T-cell (primary cell): ENCODE measurements at regions not wholly inside any gene's neighbourhood (a gene's known extent, or its start where the extent isn't known, plus 50 kb on each side); places are given as distances from the start of the nearest gene placed in this dataset.

Experiments used
- ATAC-seq, 4 experiments: fragments of 200-7000 bp in 3 of 4; fragments of 150-1000 bp in 1 of 4; cut with Tn5 transposase; replicated peaks in 1 of 4; 1 replicate in 3 of 4; 2 replicates in 1 of 4; pipeline ENCODE4 v1.10.0; 2021; ENCODE audit warnings: moderate library complexity in 3 of 4, mild to moderate bottlenecking in 2 of 4, moderate number of reproducible peaks in 1 of 4
- CTCF ChIA-PET, 2 donors: fragments of 300-600 bp; sonication (Branson Sonifier 250); formaldehyde crosslinking; loops; one replicate each; lab custom pipeline; 2022; ENCODE audit warnings: antibody characterized with exemption in 2 of 2; lab: Charles Lee
- POLR2A ChIA-PET, 2 donors: fragments of 300-600 bp; sonication (Branson Sonifier 250); formaldehyde crosslinking; loops; one replicate each; lab custom pipeline; 2022; ENCODE audit warnings: antibody characterized with exemption in 2 of 2; lab: Charles Lee
- DNase-seq, 35 experiments: peaks; one replicate each; pipeline versions ENCODE4 v3.0.0 to v3.0.0-alpha.2; 2013 to 2023
- H3K27ac ChIP-seq: one replicate; pipeline ENCODE4 v1.5.1; 2013; ENCODE audit warnings: low read length
- H3K27me3 ChIP-seq, 2 experiments: replicated peaks in 1 of 2; 1 replicate in 1 of 2; 2 replicates in 1 of 2; pipeline versions ENCODE4 v1.6.1 to v1.7.0; 2013; ENCODE audit warnings: low read length in 1 of 2, mixed read lengths in 1 of 2; ENCODE audit not compliant: control insufficient read depth in 2 of 2, insufficient read depth in 2 of 2; ENCODE audit errors: extremely low read depth in 1 of 2
- H3K36me3 ChIP-seq, 2 donors: 1 replicate in 1 of 2; 2 replicates in 1 of 2; pipeline versions ENCODE4 v1.6.1 to v1.7.0; 2013; ENCODE audit warnings: low read length in 1 of 2; ENCODE audit not compliant: control insufficient read depth in 2 of 2, insufficient read depth in 1 of 2; ENCODE audit errors: extremely low read depth in 1 of 2
- H3K4me1 ChIP-seq, 2 experiments: 1 replicate in 1 of 2; 2 replicates in 1 of 2; pipeline versions ENCODE4 v1.6.1 to v1.7.0; 2013; ENCODE audit warnings: low read length in 2 of 2, mixed read lengths in 1 of 2; ENCODE audit not compliant: insufficient read depth in 2 of 2, control insufficient read depth in 1 of 2; ENCODE audit errors: extremely low read depth in 1 of 2
- H3K4me3 ChIP-seq, 2 donors: 1 replicate in 1 of 2; 2 replicates in 1 of 2; pipeline versions ENCODE4 v1.5.1 to v1.7.0; 2013; ENCODE audit warnings: mild to moderate bottlenecking in 2 of 2, low read length in 1 of 2, moderate library complexity in 1 of 2; ENCODE audit not compliant: control insufficient read depth in 1 of 2; ENCODE audit errors: extremely low read depth in 1 of 2
- H3K9me3 ChIP-seq: 2 replicates; pipeline ENCODE4 v1.7.0; 2013
- H3K27ac Mint-ChIP-seq, 2 donors: one replicate each; pipeline ENCODE4 v1.8.0; 2020 to 2021; ENCODE audit warnings: mild to moderate bottlenecking in 2 of 2, mixed read lengths in 2 of 2
- H3K27me3 Mint-ChIP-seq, 2 donors: one replicate each; pipeline ENCODE4 v1.8.0; 2021 to 2022; ENCODE audit warnings: mixed read lengths in 2 of 2
- H3K36me3 Mint-ChIP-seq: one replicate; pipeline ENCODE4 v1.8.0; 2021; ENCODE audit warnings: mixed read lengths
- H3K4me1 Mint-ChIP-seq, 3 donors: one replicate each; pipeline ENCODE4 v1.8.0; 2020 to 2022; ENCODE audit warnings: mixed read lengths in 3 of 3, mild to moderate bottlenecking in 1 of 3
- H3K4me3 Mint-ChIP-seq, 3 donors: one replicate each; pipeline ENCODE4 v1.8.0; 2020 to 2022; ENCODE audit warnings: mild to moderate bottlenecking in 3 of 3, mixed read lengths in 3 of 3, moderate library complexity in 3 of 3
- H3K9me3 Mint-ChIP-seq, 3 donors: one replicate each; pipeline ENCODE4 v1.8.0; 2020 to 2022; ENCODE audit warnings: mixed read lengths in 3 of 3
- WGBS: methylation state at CpG from one replicate; pipeline ENCODE4 v1.1.5; 2013; ENCODE audit warnings: missing lambda C conversion rate; ENCODE audit not compliant: insufficient coverage; 5-methylcytosine and 5-hydroxymethylcytosine counted together

- Mint-ChIP-seq H3K27me3 (peaks cover 0 to 8% of the 10 kb centered on the region in 2 donors), H3K4me1 (no peaks in the 10 kb centered on the region), H3K27ac (no peak overlapping the region), H3K4me3 (no peak overlapping the region), H3K9me3 (peaks cover 8 to 24% (median 12%) of the 10 kb centered on the region in 3 donors), H3K36me3 (no peaks in the 10 kb centered on the region)
- no peaks in the 10 kb centered on the region for H3K9me3 ChIP-seq
- no peak for ATAC-seq
- ChIA-PET POLR2A (no interaction called here), CTCF (no interaction called here)
- WGBS, result 79% methylated on average over 2 of the region's 3 CpGs
- no peak for DNase-seq
- H3K27me3 ChIP-seq, result no peaks in the 10 kb centered on the region
- H3K4me1 ChIP-seq, result no peaks in the 10 kb centered on the region
- H3K27ac ChIP-seq, result no peak overlapping the region
- no peak overlapping the region for H3K4me3 ChIP-seq
- H3K36me3 ChIP-seq, result no peaks in the 10 kb centered on the region
Observed at GRCh38 chr20:11845340-11845739, 72.4 kb upstream of the BTBD3 start.

- POLR2A ChIA-PET, result no interaction called here
- H3K4me3 Mint-ChIP-seq, result no peak overlapping the region
- H3K4me1 ChIP-seq, result no peaks in the 10 kb centered on the region
- no peak overlapping the region for H3K4me3 ChIP-seq
- ATAC-seq (no peak), DNase-seq (no peak)
- H3K9me3 ChIP-seq, result no peaks in the 10 kb centered on the region
- peaks cover 0 to 5% of the 10 kb centered on the region in 2 donors for H3K27me3 Mint-ChIP-seq
- no CpG with 5 or more reads among the region's 1 CpG for WGBS
- no peak overlapping the region for H3K27ac ChIP-seq
- H3K9me3 Mint-ChIP-seq, result peaks cover 8 to 23% (median 12%) of the 10 kb centered on the region in 3 donors
- no peak overlapping the region for H3K27ac Mint-ChIP-seq
- H3K4me1 Mint-ChIP-seq, result no peaks in the 10 kb centered on the region
- no peaks in the 10 kb centered on the region for H3K36me3 ChIP-seq
- H3K36me3 Mint-ChIP-seq, result no peaks in the 10 kb centered on the region
- CTCF ChIA-PET, result no interaction called here
- no peaks in the 10 kb centered on the region for H3K27me3 ChIP-seq
Observed at GRCh38 chr20:11846131-11846530, 71.6 kb upstream of the BTBD3 start.

- WGBS, result no CpG with 5 or more reads among the region's 2 CpGs
- DNase-seq, result no peak
Observed at GRCh38 chr20:11847827-11848226, 69.9 kb upstream of the BTBD3 start.

GRCh38 chr20:11849270-11849915 lies 68.3 kb upstream of the BTBD3 start:
- no peak overlapping the region for H3K4me3 ChIP-seq
- H3K9me3 Mint-ChIP-seq, result peaks cover 0 to 25% (median 4%) of the 10 kb centered on the region in 3 donors
- H3K9me3 ChIP-seq, result no peaks in the 10 kb centered on the region
- H3K27me3 Mint-ChIP-seq, result peaks cover 0 to 5% of the 10 kb centered on the region in 2 donors
- no peak for ATAC-seq
- no peaks in the 10 kb centered on the region for H3K36me3 ChIP-seq
- 78% methylated on average over 4 of the region's 5 CpGs for WGBS
- no peaks in the 10 kb centered on the region for H3K36me3 Mint-ChIP-seq
- H3K27me3 ChIP-seq, result no peaks in the 10 kb centered on the region
- no peak overlapping the region for H3K27ac ChIP-seq
- ChIA-PET CTCF (no interaction called here), POLR2A (no interaction called here)
- DNase-seq, result no peak
- no peaks in the 10 kb centered on the region for H3K4me1 ChIP-seq
- H3K27ac Mint-ChIP-seq, result no peak overlapping the region
- H3K4me1 Mint-ChIP-seq, result no peaks in the 10 kb centered on the region
- no peak overlapping the region for H3K4me3 Mint-ChIP-seq

More at GRCh38 chr20:11847827-11848226, 69.9 kb upstream of the BTBD3 start:
- H3K4me3 Mint-ChIP-seq, result no peak overlapping the region
- H3K36me3 ChIP-seq, result no peaks in the 10 kb centered on the region
- H3K4me1 ChIP-seq, result no peaks in the 10 kb centered on the region
- no peaks in the 10 kb centered on the region for H3K36me3 Mint-ChIP-seq
- H3K27ac ChIP-seq, result no peak overlapping the region
- H3K4me1 Mint-ChIP-seq, result no peaks in the 10 kb centered on the region
- CTCF ChIA-PET, result no interaction called here
- H3K9me3 Mint-ChIP-seq, result peaks cover 0 to 23% (median 5%) of the 10 kb centered on the region in 3 donors
- no peak overlapping the region for H3K4me3 ChIP-seq
- no peaks in the 10 kb centered on the region for H3K9me3 ChIP-seq
- H3K27me3 ChIP-seq, result no peaks in the 10 kb centered on the region
- POLR2A ChIA-PET, result no interaction called here
- H3K27ac Mint-ChIP-seq, result no peak overlapping the region
- peaks cover 0 to 5% of the 10 kb centered on the region in 2 donors for H3K27me3 Mint-ChIP-seq
- ATAC-seq, result no peak

- no peaks in the 10 kb centered on the region for H3K4me1 ChIP-seq
- 72% methylated on average over 2 of the region's 5 CpGs for WGBS
- DNase-seq (no peak), ATAC-seq (no peak)
- H3K27ac ChIP-seq, result no peak overlapping the region
- no peaks in the 10 kb centered on the region for H3K4me1 Mint-ChIP-seq
- H3K9me3 ChIP-seq, result no peaks in the 10 kb centered on the region
- no peaks in the 10 kb centered on the region for H3K36me3 ChIP-seq
- ChIA-PET CTCF (no interaction called here), POLR2A (no interaction called here)
- H3K27me3 ChIP-seq, result no peaks in the 10 kb centered on the region
- peaks cover 0 to 6% of the 10 kb centered on the region in 2 donors for H3K27me3 Mint-ChIP-seq
- H3K27ac Mint-ChIP-seq, result no peak overlapping the region
- H3K4me3 Mint-ChIP-seq, result no peak overlapping the region
- no peak overlapping the region for H3K4me3 ChIP-seq
- peaks cover 1 to 27% (median 2%) of the 10 kb centered on the region in 3 donors for H3K9me3 Mint-ChIP-seq
- H3K36me3 Mint-ChIP-seq, result no peaks in the 10 kb centered on the region
Observed at GRCh38 chr20:11849976-11850670, 67.6 kb upstream of the BTBD3 start.

- ChIA-PET CTCF (no interaction called here), POLR2A (no interaction called here)
- Histone ChIP-seq H3K27me3 (no peaks in the 10 kb centered on the region), H3K4me1 (no peaks in the 10 kb centered on the region), H3K27ac (no peak overlapping the region), H3K36me3 (no peaks in the 10 kb centered on the region), H3K4me3 (no peak overlapping the region), H3K9me3 (no peaks in the 10 kb centered on the region)
- H3K9me3 Mint-ChIP-seq, result peaks cover 2 to 34% (median 6%) of the 10 kb centered on the region in 3 donors
- ATAC-seq, result no peak
- no peaks in the 10 kb centered on the region for H3K4me1 Mint-ChIP-seq
- WGBS, result 0% methylated on average over 1 of the region's 4 CpGs
- H3K27me3 Mint-ChIP-seq, result peaks cover 0 to 10% of the 10 kb centered on the region in 2 donors
- no peak overlapping the region for H3K4me3 Mint-ChIP-seq
- H3K36me3 Mint-ChIP-seq, result no peaks in the 10 kb centered on the region
- DNase-seq, result no peak
- H3K27ac Mint-ChIP-seq, result no peak overlapping the region
Observed at GRCh38 chr20:11850901-11851300, 66.8 kb upstream of the BTBD3 start.
